Astrocyte of the cerebellum (primary cell): ENCODE measurements at regions not wholly inside any gene's neighbourhood (a gene's known extent, or its start where the extent isn't known, plus 50 kb on each side); places are given as distances from the start of the nearest gene placed in this dataset.

ENCODE experiments used
- DNase-seq: peaks from one replicate; pipeline ENCODE4 v3.0.0-alpha.2; 2011; ENCODE audit warnings: low read depth
- H3K4me3 ChIP-seq: 2 replicates; pipeline ENCODE4 v1.5.1; 2011; ENCODE audit warnings: mild to moderate bottlenecking, low read depth, low read length, moderate library complexity
- CTCF ChIP-seq: IDR thresholded peaks from 2 replicates; pipeline ENCODE4 v1.5.1; 2012; ENCODE audit warnings: low read length, low read depth, moderate library complexity, mild to moderate bottlenecking; ENCODE audit errors: missing control alignments
- in situ Hi-C: cut with HindIII; loops from 2 replicates; pipeline ENCODE4 v1.10.0; 2017; ENCODE audit warnings: low sequenced_read_pairs

GRCh38 chr20:50294164-50295088 lies 103.8 kb downstream of the CEBPB start:
- no peak for DNase-seq
- in situ Hi-C loops: no loop called here
- no peak for TF ChIP-seq CTCF
- H3K4me3 ChIP-seq: no peak overlapping the region

- in situ Hi-C loops: no loop called here
- TF ChIP-seq CTCF: no peak
- DNase-seq: no peak
Observed at GRCh38 chr20:50295345-50295744, 104.7 kb downstream of the CEBPB start.

GRCh38 chr20:50295762-50296449 lies 105.3 kb downstream of the CEBPB start:
- no peak for DNase-seq
- TF ChIP-seq CTCF: no peak
- H3K4me3 ChIP-seq: no peak overlapping the region
- in situ Hi-C loops: no loop called here

More at GRCh38 chr20:50295345-50295744, 104.7 kb downstream of the CEBPB start:
- H3K4me3 ChIP-seq: no peak overlapping the region

- TF ChIP-seq CTCF: no peak
- in situ Hi-C loops: no loop called here
- no peak overlapping the region for H3K4me3 ChIP-seq
- no peak for DNase-seq
Observed at GRCh38 chr20:50296450-50297375, 106.1 kb downstream of the CEBPB start.

GRCh38 chr20:50297498-50298376 lies 107.1 kb downstream of the CEBPB start:
- no peak for DNase-seq
- in situ Hi-C loops: no loop called here
- no peak for TF ChIP-seq CTCF
- H3K4me3 ChIP-seq: no peak overlapping the region
